ENCODE measurements at regions not wholly inside any gene's neighbourhood (a gene's known extent, or its start where the extent isn't known, plus 50 kb on each side); places are given as distances from the start of the nearest gene placed in this dataset.
A peak's percentile ranks its signal among the peaks of the same experiment; 100 is the strongest.

DNA sequence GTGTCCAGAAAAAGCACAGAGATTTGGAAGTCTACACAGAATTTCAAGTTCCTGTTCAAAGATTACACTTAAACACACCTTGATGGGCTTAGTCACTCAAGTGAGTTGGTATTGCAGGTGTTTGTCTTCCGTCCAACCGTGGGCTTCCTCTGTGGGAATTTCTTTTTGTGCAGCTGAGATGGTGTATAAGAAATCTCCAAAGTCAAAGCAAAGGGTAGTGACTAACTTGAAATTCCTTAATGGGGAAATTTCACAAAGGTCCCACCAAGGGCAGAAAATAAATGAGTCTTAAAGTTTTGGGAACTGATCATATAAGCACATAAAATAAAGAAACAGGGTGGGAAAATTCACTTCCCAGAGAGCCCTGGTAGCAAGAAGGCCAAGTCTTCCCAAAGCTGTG lies 102.0 kb upstream of the TNFAIP3 start:
- no peaks in the 10 kb centered on the region for H3K79me2 ChIP-seq (ENCODE audit: control insufficient read depth, insufficient read depth, low read length)
- H3K27me3 ChIP-seq (ENCODE audit: control insufficient read depth, insufficient read depth, low read length): no peaks in the 10 kb centered on the region
- no peaks in the 10 kb centered on the region for H3K4me1 ChIP-seq (ENCODE audit: control insufficient read depth, extremely low read depth, insufficient read depth, low read length)
- H3K9me3 ChIP-seq (ENCODE audit: control insufficient read depth, insufficient read depth, low read depth, low read length): no peaks in the 10 kb centered on the region
- H3K4me3 ChIP-seq (replicated peaks in 1 of 4; ENCODE audit: control extremely low read depth in 1 of 4, insufficient read depth in 1 of 4, low read depth in 3 of 4, low read length in 4 of 4): no peak overlapping the region
- H4K20me1 ChIP-seq (ENCODE audit: control insufficient read depth, extremely low read depth, insufficient read depth, low read length): no peaks in the 10 kb centered on the region
- no peak overlapping the region for H3K9ac ChIP-seq (ENCODE audit: insufficient read depth, low read length)
- no peak for TF ChIP-seq EZH2 (IDR thresholded peaks at IDR 0.05; ENCODE audit: low read length, missing control alignments)
- TF ChIP-seq, protein P1, sequence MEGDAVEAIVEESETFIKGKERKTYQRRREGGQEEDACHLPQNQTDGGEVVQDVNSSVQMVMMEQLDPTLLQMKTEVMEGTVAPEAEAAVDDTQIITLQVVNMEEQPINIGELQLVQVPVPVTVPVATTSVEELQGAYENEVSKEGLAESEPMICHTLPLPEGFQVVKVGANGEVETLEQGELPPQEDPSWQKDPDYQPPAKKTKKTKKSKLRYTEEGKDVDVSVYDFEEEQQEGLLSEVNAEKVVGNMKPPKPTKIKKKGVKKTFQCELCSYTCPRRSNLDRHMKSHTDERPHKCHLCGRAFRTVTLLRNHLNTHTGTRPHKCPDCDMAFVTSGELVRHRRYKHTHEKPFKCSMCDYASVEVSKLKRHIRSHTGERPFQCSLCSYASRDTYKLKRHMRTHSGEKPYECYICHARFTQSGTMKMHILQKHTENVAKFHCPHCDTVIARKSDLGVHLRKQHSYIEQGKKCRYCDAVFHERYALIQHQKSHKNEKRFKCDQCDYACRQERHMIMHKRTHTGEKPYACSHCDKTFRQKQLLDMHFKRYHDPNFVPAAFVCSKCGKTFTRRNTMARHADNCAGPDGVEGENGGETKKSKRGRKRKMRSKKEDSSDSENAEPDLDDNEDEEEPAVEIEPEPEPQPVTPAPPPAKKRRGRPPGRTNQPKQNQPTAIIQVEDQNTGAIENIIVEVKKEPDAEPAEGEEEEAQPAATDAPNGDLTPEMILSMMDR (conservative IDR thresholded peaks at IDR 0.05 in 1 of 2, IDR thresholded peaks at IDR 0.05 in 1 of 2; ENCODE audit: low read depth in 1 of 2, low read length in 2 of 2): no peak
- peak in 1 of 2 donors; percentile 20 for DNase-seq (ENCODE audit: low read depth in 2 of 2)
- no peak overlapping the region for H3K4me2 ChIP-seq (ENCODE audit: extremely low read depth, insufficient read depth, low read length)
- no peaks in the 10 kb centered on the region for H3K36me3 ChIP-seq (ENCODE audit: control insufficient read depth, insufficient read depth, low read length)
- no peak overlapping the region for H2AFZ ChIP-seq (ENCODE audit: low read length)
- no peak overlapping the region for H3K27ac ChIP-seq (ENCODE audit: insufficient read depth, low read length)

DNA sequence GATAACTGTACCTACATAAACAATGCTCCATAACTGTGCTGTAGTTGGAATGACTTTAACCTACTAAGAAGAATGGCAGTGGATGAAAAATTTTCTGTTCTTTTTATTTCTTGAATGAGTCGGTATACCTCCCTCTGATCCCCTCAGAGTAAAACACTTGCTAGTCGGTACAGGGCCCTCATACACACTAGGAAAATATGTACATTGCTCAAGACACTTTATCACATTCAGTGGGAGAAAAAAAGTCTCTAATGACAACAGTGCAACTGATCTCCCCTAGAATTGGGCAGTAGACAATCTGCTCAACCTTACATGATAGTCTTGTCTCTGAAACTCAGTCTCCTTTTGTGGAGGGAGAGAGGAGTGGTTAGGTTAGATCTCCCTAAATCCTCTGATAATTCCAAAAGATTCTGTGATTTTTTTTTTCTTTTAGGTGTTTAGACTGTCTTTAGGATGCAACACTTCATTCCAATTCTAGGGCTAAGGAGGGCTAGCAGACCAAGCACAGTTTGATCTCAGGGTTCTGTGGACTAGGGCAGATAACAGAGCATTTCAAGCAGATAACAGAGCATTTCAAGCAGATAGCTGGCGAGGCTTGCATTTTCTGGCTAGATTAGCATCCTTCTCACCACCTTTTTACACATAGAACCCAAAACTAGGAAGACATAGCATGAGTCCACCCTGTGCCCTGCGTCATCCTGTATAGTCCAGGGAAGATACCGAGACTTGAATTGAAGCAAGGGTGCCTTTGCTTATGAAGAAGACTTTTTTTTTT lies 100.3 kb upstream of the TNFAIP3 start:
- TF ChIP-seq, protein P1 (conservative IDR thresholded peaks at IDR 0.05 in 1 of 2, IDR thresholded peaks at IDR 0.05 in 1 of 2; ENCODE audit: low read depth in 1 of 2, low read length in 2 of 2): no peak
- no peak for TF ChIP-seq EZH2 (IDR thresholded peaks at IDR 0.05; ENCODE audit: low read length, missing control alignments)
- H4K20me1 ChIP-seq (ENCODE audit: control insufficient read depth, extremely low read depth, insufficient read depth, low read length): no peaks in the 10 kb centered on the region
- H3K27me3 ChIP-seq (ENCODE audit: control insufficient read depth, insufficient read depth, low read length): no peaks in the 10 kb centered on the region
- no peak overlapping the region for H3K4me3 ChIP-seq (replicated peaks in 1 of 4; ENCODE audit: control extremely low read depth in 1 of 4, insufficient read depth in 1 of 4, low read depth in 3 of 4, low read length in 4 of 4)
- no peak overlapping the region for H3K4me2 ChIP-seq (ENCODE audit: extremely low read depth, insufficient read depth, low read length)
- DNase-seq (ENCODE audit: low read depth in 2 of 2): no peak
- H3K79me2 ChIP-seq (ENCODE audit: control insufficient read depth, insufficient read depth, low read length): no peaks in the 10 kb centered on the region
- H3K9me3 ChIP-seq (ENCODE audit: control insufficient read depth, insufficient read depth, low read depth, low read length): no peaks in the 10 kb centered on the region
- no peaks in the 10 kb centered on the region for H3K4me1 ChIP-seq (ENCODE audit: control insufficient read depth, extremely low read depth, insufficient read depth, low read length)
- no peaks in the 10 kb centered on the region for H3K36me3 ChIP-seq (ENCODE audit: control insufficient read depth, insufficient read depth, low read length)
- no peak overlapping the region for H3K9ac ChIP-seq (ENCODE audit: insufficient read depth, low read length)
- no peak overlapping the region for H3K27ac ChIP-seq (ENCODE audit: insufficient read depth, low read length)
- H2AFZ ChIP-seq (ENCODE audit: low read length): no peak overlapping the region

GRCh38 chr6:137767465-137767864 lies 99.6 kb upstream of the TNFAIP3 start:
- Histone ChIP-seq H3K36me3 (ENCODE audit: control insufficient read depth, insufficient read depth, low read length) (no peaks in the 10 kb centered on the region), H3K4me3 (replicated peaks in 1 of 4; ENCODE audit: control extremely low read depth in 1 of 4, insufficient read depth in 1 of 4, low read depth in 3 of 4, low read length in 4 of 4) (no peak overlapping the region), H2AFZ (ENCODE audit: low read length) (no peak overlapping the region), H3K4me1 (ENCODE audit: control insufficient read depth, extremely low read depth, insufficient read depth, low read length) (no peaks in the 10 kb centered on the region), H3K79me2 (ENCODE audit: control insufficient read depth, insufficient read depth, low read length) (no peaks in the 10 kb centered on the region), H3K27me3 (ENCODE audit: control insufficient read depth, insufficient read depth, low read length) (no peaks in the 10 kb centered on the region), H4K20me1 (ENCODE audit: control insufficient read depth, extremely low read depth, insufficient read depth, low read length) (no peaks in the 10 kb centered on the region), H3K9ac (ENCODE audit: insufficient read depth, low read length) (no peak overlapping the region), H3K4me2 (ENCODE audit: extremely low read depth, insufficient read depth, low read length) (no peak overlapping the region), H3K27ac (ENCODE audit: insufficient read depth, low read length) (no peak overlapping the region), H3K9me3 (ENCODE audit: control insufficient read depth, insufficient read depth, low read depth, low read length) (no peaks in the 10 kb centered on the region)
- TF ChIP-seq, protein P1 (conservative IDR thresholded peaks at IDR 0.05 in 1 of 2, IDR thresholded peaks at IDR 0.05 in 1 of 2; ENCODE audit: low read depth in 1 of 2, low read length in 2 of 2): no peak
- no peak for TF ChIP-seq EZH2 (IDR thresholded peaks at IDR 0.05; ENCODE audit: low read length, missing control alignments)
- no peak for DNase-seq (ENCODE audit: low read depth in 2 of 2)
